GM18517 (cell line): ENCODE measurements at regions not wholly inside any gene's neighbourhood (a gene's known extent, or its start where the extent isn't known, plus 50 kb on each side); places are given as distances from the start of the nearest gene placed in this dataset.
"Not testable (repeated sequence)": the region's sequence is repeated elsewhere in the genome, so short reads cannot be mapped to it uniquely, and the experiment has no call there.

ENCODE experiments used
- ATAC-seq: cut with Tn5 transposase; IDR thresholded peaks from one replicate; pipeline ENCODE4 v1.9.1; 2021; ENCODE audit warnings: mild to moderate bottlenecking, moderate library complexity; ENCODE audit not compliant: unreplicated experiment

- no peak for ATAC-seq
Measured at GRCh38 chr6:153575528-153575927, 444.4 kb upstream of the RGS17 start.

DNA sequence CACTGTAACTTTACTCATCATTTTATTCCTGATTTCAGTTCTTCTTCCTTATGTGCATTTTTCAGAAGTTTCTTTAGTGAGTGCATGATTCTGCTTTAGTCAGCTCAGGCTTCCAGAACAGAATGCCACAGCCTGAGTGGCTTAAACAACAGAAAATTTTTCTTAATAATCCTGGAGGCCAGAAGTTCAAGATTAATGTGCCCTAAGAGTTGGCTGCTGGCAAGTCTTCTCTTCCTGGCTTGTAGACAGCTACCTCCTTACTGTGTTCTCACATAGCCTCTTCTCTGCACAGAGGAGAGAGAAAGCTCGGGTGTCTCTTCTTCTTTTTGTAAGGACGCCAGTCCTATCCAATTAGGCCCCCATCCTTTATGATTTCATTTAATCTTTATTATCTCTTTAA is 443.1 kb upstream of the RGS17 start:
- ATAC-seq: no peak

GRCh38 chr6:153572371-153572770 is 441.3 kb upstream of the RGS17 start:
- ATAC-seq: no peak

DNA sequence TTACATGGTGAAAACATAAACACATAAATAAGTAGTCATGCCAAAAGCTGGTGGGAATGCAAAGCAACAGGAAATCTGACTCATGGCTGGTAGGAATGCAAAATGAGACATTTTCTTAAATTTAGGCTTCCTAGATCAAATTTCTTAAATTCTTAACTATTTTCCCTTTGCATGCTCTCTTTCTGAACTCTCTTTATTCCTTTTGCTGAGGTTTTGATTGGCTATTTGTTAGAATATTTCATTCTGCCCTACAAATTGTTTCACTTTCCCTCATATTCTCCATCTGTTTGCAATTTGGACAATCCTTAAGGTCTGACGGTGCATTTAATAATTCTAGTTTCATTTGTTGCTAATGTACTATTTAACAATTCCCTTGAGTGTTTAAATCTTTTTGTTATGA is 437.5 kb upstream of the RGS17 start:
- ATAC-seq: no peak

DNA sequence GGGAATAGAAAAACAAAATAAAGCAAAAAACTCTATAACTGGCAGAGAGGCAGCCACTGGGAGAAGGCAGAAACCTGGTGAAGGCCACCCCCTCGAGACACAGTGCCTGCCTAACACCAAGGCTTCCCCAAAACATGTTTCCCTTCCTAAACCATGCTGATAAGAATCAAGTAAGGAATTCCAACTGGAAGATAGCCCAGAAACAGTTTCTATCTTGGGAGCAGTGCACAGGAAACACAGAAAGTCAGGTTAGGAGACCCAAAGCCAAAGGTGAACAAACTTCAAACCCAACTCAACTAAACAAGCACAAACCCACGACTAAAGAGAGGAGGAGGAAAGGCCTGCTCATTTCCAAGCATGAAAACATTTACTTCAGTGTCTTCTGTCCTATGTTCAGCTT is 433.7 kb upstream of the RGS17 start:
- ATAC-seq: no peak

DNA sequence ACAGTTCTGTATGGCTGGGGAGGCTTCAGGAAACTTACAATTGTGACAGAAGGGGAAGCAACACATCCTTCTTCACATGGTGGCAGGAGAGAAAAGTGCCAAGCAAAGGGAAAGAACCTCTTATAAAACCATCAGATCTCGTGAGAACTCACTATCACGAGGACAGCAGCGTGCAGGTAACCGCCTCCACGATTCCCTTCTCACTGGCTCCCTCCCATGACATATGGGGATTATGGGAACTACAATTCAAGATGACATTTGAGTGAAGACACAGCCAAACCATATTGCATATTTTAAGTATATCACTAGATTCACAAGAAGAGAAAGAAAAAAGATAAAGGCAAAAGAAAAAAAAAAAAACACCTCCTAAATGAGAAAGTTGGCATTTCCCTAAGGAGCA is 431.9 kb upstream of the RGS17 start:
- ATAC-seq: no peak

GRCh38 chr6:153553627-153554026 is 422.5 kb upstream of the RGS17 start:
- no peak for ATAC-seq

DNA sequence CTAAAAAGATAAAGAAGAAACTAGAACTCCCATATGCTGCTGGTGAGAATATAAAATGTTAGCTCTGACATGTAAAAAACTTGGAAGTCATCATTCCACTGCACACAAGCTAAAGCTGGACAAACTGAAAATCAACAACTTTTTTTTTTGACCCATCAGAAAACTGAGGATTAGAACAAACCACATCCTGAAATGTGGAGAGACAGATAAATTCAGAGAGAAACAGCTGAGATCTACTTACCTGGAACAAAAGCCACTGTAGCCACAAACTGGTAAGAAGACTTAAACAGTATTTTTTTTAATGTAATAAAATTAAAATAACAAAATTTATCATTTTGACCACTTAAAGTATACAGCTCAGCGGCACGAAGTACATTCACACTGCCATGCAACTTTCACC is 408.5 kb upstream of the RGS17 start:
- ATAC-seq: no peak

DNA sequence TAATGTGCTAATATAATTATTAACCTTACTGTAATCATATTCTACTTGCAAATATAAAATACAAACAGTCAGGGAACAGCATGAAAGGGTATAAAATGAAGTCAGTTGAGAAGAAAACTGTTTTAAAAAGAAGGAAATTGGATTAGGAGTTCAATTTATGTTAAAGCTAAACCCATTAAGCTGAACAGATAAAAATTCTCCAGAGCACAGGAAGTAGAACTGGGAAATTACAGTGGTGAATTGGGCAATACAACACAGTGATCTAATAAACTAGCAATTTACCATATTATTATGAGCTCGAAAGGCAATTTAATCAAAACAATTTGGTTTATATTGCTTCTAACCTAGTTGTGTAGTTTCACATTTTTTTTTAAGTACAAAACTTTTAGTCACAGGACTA is 407.4 kb upstream of the RGS17 start:
- ATAC-seq: no peak

GRCh38 chr6:153537422-153537821 is 406.3 kb upstream of the RGS17 start:
- ATAC-seq: no peak

DNA sequence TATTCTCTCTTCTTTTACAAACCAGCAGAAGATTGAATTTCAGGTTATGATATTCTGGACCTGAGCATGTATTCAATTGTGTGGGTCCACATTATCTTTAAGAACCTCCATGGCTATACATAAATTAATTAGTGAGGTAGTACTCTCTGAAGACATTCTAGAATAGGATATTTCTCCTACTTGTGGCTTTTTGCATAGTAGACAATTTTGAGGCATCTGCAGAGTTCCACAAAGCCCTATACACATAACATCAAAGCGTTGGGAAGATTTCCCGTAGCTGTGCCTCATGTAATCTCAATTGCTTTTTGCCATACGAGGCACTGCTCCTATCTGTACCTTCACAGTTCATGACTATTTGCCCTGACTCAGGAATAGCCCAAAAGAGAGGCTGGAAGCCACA is 395.4 kb upstream of the RGS17 start:
- ATAC-seq: no peak

- no peak for ATAC-seq
Measured at GRCh38 chr6:153525998-153526397, 394.9 kb upstream of the RGS17 start.

- ATAC-seq: no peak
Measured at GRCh38 chr6:153523390-153523789, 392.3 kb upstream of the RGS17 start.

GRCh38 chr6:153511896-153512496 is 380.9 kb upstream of the RGS17 start:
- ATAC-seq: peak; percentile 92

DNA sequence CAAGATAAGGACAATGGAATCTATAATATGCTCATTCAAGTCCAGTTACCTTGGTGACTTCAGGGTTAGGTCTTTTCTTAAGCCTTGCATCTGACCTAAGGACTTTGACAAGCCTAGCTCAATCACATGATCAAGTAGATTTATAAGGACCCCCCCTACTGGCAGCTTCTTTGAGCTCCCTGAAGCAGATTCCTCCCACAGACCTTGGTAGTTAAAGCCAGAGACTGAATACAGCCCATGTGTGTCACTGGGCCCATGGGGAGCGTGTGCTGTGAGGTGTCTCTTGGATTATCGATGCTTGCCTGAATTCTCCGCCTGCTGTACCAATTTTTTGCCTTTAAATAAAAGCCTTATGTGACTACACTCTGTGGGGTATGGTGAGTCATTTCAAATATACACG is 372.7 kb upstream of the RGS17 start:
- no peak for ATAC-seq

DNA sequence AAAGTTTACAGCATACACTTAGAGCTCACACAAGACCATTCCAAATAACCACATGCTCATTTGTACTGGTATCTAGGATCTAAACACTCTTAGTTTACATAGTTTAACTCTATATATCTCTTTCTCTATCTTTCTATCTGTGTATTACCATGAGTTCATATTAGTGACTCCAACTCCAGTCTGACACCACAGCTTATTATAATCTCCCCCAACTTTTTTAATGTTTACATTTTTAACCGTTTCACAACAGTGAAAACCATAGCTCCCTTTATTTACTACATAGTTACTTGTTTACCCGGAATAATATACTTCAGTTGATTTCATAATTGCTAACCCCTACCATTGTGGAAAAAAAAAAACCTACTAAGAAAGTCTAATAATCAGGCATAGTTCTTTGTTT is 362.4 kb upstream of the RGS17 start:
- no peak for ATAC-seq

- ATAC-seq: no peak
Measured at GRCh38 chr6:153489479-153489878, 358.4 kb upstream of the RGS17 start.

DNA sequence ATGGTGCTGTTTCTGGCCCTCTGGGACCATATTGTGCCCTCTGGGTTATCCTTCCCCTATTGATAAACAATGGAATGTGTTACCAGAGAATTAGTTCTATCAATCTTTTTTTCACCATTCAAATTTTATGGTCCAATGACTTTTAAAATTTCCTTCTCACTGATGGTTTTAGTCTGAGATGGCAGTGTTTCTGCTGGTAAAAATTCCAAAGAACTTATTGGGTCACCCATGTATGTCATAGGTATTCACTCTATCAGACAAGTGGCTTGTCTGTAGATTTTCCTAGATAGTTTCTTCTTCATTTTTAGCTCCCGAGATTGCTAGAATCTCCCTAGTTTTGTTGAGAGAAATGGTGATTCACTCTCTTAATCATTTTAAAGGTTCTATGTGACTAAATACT is 357.2 kb upstream of the RGS17 start:
- no peak for ATAC-seq

- no peak for ATAC-seq
Measured at GRCh38 chr6:153485072-153485471, 354.0 kb upstream of the RGS17 start.

DNA sequence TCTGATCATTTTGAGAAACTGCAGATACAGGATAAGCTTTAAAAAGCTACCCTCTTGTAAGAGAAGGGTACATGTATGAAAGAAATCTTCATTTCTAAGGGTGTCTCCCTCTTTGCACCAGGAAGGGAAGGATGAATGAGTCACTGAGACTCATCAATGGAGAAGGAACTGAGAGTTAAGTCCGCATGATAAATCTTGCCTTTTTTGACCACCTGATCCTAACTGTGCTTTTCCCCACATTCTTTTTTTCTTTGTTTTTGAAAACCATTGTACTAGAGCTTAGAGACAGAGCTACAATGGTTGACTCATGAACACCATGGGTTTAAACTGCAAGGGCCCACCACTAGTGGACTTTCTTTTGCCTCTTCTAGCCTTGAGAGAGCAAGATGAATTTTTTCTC is 353.0 kb upstream of the RGS17 start:
- ATAC-seq: no peak

DNA sequence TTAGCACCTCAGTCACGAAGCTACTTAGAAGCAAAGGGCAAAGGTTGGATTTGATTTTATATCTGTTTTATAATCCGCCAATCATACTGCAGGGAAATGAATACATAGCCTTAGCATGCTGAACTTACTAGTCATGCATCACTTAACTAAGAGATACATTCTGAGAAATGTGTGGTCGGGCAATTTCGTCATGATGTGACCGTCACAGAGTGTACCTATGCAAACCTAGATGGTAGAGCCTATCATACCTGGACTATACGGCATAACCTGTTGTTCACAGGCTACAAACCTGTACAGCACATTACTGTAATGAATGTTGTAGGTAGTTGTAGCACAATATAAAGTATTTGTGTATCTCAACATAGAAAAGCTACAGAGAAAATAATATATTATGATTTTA is 345.2 kb upstream of the RGS17 start:
- ATAC-seq: no peak

- ATAC-seq: no peak
Measured at GRCh38 chr6:153465050-153465449, 334.0 kb upstream of the RGS17 start.

- ATAC-seq: no peak
Measured at GRCh38 chr6:153449279-153449678, 318.2 kb upstream of the RGS17 start.

DNA sequence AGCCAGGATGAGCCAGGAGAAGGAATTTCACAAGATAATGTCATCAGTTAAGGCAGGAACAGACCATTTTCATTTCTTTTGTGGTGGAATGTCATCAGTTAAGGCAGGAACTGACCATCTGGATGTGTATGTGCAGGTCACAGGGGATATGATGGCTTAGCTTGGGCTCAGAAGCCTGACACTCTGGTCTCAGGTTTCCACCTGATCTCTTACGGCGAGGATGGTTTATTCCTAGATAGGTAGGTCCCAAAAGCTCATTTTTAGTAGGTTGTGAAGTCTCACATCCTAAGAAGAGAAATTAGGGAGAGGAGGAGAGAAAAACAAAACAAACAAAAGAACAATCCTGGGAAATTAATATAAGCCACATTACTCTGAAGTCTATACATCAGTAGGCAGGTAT is 311.7 kb upstream of the RGS17 start:
- ATAC-seq: not testable (repeated sequence)
